ENCODE measurements at regions not wholly inside any gene's neighbourhood (a gene's known extent, or its start where the extent isn't known, plus 50 kb on each side); places are given as distances from the start of the nearest gene placed in this dataset.

DNA sequence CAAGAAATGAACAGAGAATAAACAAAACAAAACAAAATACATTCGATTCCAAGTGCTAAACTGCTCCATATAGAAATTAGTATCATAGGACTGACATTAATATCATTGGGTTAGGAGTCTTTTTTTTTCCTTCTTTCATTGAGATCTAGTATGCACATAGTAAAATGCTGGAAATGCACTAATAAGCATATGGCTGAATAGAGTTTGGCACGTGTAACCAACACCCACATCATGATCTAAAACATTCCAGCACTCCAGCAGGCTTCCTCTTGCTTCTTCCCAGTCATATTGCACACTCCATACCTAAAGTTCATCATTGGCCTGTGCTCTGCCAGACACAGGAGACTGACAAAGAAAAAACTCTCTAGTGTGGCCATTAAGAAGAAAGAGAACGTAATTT is 117.5 kb downstream of the POU4F1 start:
- TF ChIP-seq CTCF (conservative IDR thresholded peaks at IDR 0.05; ENCODE audit: low read depth in 2 of 2) (no peak), EZH2 (IDR thresholded peaks at IDR 0.05; ENCODE audit: low read depth, unreplicated experiment) (no peak), POLR2AphosphoS5 (IDR thresholded peaks at IDR 0.05; ENCODE audit: low read depth) (no peak), CREB1 (CRISPR knock-in tag; IDR thresholded peaks at IDR 0.05; ENCODE audit: low read depth) (no peak), EZH2phosphoT487 (IDR thresholded peaks at IDR 0.05; ENCODE audit: unreplicated experiment) (no peak), ZNF331 (CRISPR knock-in tag; IDR thresholded peaks at IDR 0.05; ENCODE audit: low read depth) (no peak), STAT1 (IDR thresholded peaks at IDR 0.05; ENCODE audit: unreplicated experiment) (no peak), NANOG (IDR thresholded peaks at IDR 0.05; ENCODE audit: borderline replicate concordance) (no peak), ZNF462 (CRISPR knock-in tag; IDR thresholded peaks at IDR 0.05) (no peak), JUNB (IDR thresholded peaks at IDR 0.05; ENCODE audit: unreplicated experiment) (no peak), ZNF114 (CRISPR knock-in tag; IDR thresholded peaks at IDR 0.05) (no peak)
- TF ChIP-seq, protein P1, sequence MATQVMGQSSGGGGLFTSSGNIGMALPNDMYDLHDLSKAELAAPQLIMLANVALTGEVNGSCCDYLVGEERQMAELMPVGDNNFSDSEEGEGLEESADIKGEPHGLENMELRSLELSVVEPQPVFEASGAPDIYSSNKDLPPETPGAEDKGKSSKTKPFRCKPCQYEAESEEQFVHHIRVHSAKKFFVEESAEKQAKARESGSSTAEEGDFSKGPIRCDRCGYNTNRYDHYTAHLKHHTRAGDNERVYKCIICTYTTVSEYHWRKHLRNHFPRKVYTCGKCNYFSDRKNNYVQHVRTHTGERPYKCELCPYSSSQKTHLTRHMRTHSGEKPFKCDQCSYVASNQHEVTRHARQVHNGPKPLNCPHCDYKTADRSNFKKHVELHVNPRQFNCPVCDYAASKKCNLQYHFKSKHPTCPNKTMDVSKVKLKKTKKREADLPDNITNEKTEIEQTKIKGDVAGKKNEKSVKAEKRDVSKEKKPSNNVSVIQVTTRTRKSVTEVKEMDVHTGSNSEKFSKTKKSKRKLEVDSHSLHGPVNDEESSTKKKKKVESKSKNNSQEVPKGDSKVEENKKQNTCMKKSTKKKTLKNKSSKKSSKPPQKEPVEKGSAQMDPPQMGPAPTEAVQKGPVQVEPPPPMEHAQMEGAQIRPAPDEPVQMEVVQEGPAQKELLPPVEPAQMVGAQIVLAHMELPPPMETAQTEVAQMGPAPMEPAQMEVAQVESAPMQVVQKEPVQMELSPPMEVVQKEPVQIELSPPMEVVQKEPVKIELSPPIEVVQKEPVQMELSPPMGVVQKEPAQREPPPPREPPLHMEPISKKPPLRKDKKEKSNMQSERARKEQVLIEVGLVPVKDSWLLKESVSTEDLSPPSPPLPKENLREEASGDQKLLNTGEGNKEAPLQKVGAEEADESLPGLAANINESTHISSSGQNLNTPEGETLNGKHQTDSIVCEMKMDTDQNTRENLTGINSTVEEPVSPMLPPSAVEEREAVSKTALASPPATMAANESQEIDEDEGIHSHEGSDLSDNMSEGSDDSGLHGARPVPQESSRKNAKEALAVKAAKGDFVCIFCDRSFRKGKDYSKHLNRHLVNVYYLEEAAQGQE (IDR thresholded peaks at IDR 0.05; ENCODE audit: unreplicated experiment) = no peak
- TF ChIP-seq, protein P2, sequence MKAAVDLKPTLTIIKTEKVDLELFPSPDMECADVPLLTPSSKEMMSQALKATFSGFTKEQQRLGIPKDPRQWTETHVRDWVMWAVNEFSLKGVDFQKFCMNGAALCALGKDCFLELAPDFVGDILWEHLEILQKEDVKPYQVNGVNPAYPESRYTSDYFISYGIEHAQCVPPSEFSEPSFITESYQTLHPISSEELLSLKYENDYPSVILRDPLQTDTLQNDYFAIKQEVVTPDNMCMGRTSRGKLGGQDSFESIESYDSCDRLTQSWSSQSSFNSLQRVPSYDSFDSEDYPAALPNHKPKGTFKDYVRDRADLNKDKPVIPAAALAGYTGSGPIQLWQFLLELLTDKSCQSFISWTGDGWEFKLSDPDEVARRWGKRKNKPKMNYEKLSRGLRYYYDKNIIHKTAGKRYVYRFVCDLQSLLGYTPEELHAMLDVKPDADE (IDR thresholded peaks at IDR 0.05) = no peak

Data from GM23338 (cell line).